Fibroblast of skin of scalp (primary cell): ENCODE measurements at regions not wholly inside any gene's neighbourhood (a gene's known extent, or its start where the extent isn't known, plus 50 kb on each side); places are given as distances from the start of the nearest gene placed in this dataset.
A peak's percentile ranks its signal among the peaks of the same experiment; 100 is the strongest.
"Not testable (repeated sequence)": the region's sequence is repeated elsewhere in the genome, so short reads cannot be mapped to it uniquely, and the experiment has no call there.

Source experiments
- DNase-seq: peaks from one replicate; pipeline ENCODE4 v3.0.0-alpha.2; 2013

GRCh38 chr7:17440025-17440784 lies 141.8 kb downstream of the AHR start:
- DNase-seq, result not testable (repeated sequence)

GRCh38 chr7:17440831-17441230 lies 142.4 kb downstream of the AHR start:
- no peak for DNase-seq

DNA sequence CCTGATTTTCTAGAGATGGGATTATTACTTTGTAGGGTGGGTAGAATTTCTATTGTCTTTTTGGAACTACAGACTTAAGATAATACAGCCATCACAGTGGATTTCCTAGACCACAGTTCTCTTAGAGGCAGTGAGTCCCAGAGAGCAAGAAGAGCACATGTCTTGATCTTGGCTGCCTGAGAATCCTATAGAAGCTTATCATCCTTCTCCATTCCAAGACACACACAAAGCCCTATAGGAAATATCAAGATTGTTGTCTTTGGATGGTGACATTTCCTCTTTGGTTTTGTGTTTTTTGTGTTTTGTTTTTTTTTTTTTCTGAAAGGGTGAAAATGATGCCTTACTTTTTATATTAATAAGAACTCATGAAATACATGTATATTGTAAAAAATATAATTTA lies 143.1 kb downstream of the AHR start:
- DNase-seq, result peak; percentile 48

GRCh38 chr7:17444151-17444550 lies 145.7 kb downstream of the AHR start:
- DNase-seq, result no peak

- peak; percentile 17 for DNase-seq
Measured at GRCh38 chr7:17444673-17445072, 146.2 kb downstream of the AHR start.

DNA sequence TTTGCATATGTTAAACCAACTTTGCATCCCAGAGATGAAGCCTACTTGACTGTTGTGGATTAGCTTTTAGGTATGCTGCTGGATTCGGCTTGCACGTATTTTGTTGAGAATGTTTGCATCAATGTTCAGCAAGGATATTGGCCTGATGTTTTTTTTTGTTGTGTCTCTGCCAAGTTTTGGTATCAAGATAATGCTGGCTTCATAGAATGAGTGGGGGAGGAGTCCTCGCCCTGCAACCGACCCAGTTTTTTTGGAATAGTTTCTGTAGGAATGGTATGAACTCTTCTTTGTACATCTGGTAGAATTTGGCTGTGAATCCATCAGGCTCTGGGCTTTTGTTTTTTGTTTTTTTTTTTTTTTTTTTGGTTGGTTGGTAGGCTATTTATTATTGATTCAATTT lies 147.9 kb downstream of the AHR start:
- DNase-seq, result no peak

DNA sequence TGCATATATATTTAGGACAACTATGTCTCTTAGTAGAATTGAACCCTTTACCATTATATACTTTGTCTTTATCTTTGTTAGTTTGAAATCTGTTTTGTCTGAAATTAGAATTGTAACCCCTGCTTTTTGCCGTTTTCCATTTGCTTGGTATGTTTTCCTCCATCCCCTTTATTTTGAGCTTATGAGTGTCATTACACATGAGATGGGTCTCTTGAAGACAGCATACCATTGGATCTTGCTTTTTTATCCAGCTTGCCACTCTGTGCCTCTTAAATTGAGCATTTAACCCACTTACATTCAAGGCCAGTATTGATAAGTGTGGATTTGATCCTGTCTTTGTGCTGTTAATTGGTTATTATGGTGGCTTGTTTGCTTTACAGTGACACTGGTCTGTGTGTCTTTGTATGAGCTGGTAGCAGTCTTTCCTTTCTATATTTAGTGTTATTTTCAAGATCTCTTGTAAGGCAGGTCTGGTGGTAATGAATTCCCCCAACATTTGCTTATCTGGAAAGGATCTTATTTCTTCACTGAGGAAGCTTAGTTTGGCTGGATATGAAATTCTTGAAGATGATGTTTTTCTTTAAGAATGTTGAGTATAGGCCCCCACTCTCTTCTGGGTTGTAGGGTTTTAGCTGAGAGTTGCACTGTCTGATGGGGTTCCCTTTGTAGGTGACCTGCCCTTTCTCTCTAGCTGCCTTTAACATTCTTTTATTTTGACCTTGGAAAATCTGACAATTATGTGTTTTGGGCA lies 149.5 kb downstream of the AHR start:
- DNase-seq, result peak; percentile 12

- DNase-seq, result peak; percentile 20
Measured at GRCh38 chr7:17448479-17449423, 150.3 kb downstream of the AHR start.

GRCh38 chr7:17456541-17456940 lies 158.1 kb downstream of the AHR start:
- DNase-seq, result no peak

- DNase-seq, result no peak
Measured at GRCh38 chr7:17460001-17460400, 161.5 kb downstream of the AHR start.

- no peak for DNase-seq
Measured at GRCh38 chr7:17460665-17461064, 162.2 kb downstream of the AHR start.

GRCh38 chr7:17462131-17462631 lies 163.7 kb downstream of the AHR start:
- DNase-seq, result peak; percentile 26

DNA sequence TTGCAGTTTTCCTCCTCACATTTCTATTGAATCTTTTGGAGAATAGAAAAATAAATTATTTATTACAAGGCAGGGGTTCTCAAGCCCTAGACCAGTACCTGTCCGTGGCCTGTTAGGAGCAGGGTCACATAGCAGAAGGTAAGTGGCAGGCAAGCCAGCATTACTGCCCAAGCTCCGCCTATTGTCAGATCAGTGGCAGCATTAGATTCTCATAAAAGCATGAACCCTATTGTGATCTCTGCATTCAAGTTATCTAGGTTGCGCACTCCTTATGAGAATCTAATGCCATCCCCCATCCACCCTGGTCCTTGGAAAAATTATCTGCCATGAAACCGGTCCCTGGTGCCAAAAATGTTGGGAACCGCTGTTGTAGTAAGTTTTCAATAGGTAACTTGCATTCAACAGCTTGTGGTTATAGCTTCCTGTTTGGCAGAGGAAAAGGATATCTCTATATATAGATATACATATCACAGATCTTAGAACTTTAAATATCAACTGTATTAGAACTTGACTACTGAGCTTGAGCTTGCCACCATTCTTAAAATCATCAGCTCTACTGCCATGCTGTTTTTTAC lies 165.1 kb downstream of the AHR start:
- DNase-seq, result no peak

DNA sequence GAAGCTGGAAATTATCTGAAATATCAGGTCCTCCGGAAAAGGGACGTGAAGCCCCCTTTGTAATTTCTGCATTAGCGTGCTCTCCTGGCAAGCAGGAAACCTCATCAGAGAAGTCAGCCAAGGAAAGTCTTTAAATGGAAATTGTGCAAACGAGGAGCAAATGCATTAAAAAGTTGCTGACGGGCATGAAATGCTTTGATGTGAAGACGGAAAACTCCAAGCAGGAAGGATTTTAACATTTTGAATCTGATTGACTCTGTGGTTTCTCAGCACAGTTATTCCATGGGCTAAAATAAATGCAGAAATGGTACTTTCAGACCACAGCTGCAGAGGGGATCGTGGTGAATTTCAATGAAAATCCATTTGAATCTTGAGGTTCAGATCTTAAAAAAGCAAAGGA lies 167.8 kb downstream of the AHR start:
- DNase-seq, result no peak

GRCh38 chr7:17467386-17467945 lies 169.0 kb downstream of the AHR start:
- no peak for DNase-seq

- DNase-seq, result no peak
Measured at GRCh38 chr7:17471325-17471724, 172.9 kb downstream of the AHR start.

DNA sequence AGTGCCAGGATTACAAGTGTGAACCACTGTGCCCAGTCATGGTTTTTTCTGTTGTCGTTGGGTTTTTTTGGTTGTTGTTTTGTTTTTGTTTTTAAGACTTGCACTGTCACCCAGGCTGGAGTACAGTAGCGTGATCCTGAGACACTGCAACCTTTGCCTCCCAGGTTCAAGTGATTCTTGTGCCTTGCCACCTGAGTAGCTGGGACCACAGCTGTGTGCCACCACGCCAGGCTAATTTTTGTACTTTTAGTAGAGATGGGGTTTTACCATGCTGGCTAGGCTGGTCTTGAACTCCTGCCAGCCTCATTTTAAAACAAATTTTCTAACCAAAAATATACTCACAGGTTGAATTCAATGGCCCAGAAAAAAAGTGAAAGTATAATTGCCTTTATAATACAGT lies 174.1 kb downstream of the AHR start:
- no peak for DNase-seq

DNA sequence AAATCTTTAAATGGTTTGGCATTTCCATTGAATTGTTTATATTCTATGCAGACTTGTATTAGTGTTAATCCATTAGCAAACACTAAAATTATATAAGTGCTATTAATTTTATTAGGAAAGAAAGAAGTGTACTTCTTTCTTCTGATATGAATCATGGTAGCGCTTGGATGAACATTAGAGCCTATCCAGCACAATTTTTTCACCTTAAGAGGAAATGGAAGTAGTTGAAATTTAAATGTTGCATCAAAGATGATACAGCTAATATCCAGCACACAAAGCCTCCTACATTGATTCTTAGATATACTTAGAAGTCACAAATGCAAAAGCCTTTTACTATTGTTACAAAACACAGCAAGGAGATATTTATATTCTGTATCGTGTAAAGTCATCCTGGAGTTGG lies 174.5 kb downstream of the AHR start:
- DNase-seq, result no peak

GRCh38 chr7:17474724-17475344 lies 176.4 kb downstream of the AHR start:
- DNase-seq, result no peak

- no peak for DNase-seq
Measured at GRCh38 chr7:17477182-17477581, 178.7 kb downstream of the AHR start.

DNA sequence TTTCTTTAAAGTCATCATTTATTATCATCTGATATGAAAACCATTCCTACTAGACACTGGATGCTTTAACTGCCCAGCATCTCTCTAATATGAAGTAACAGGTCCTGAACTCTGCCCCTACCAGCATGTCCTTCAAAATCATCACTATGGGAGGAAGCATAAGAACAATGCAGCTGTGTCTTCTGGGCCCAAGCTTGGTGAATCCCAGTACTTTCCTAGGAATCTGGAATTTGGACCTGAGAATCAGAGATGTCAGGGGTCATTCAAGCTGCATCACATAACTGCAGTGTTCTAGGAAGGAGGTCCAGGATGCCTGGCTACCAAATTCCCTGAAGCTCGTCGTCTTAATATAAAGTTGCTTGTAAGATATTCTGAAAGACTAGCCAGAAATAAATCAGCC lies 182.7 kb downstream of the AHR start:
- DNase-seq, result no peak

- DNase-seq, result no peak
Measured at GRCh38 chr7:17485368-17485767, 186.9 kb downstream of the AHR start.
